Neural cell (in vitro differentiated cells): ENCODE measurements at regions not wholly inside any gene's neighbourhood (a gene's known extent, or its start where the extent isn't known, plus 50 kb on each side); places are given as distances from the start of the nearest gene placed in this dataset.

Source experiments
- H2AFZ ChIP-seq: fragments of 200-600, 300-800 bp; sonication (generic), shearing (Covaris generic); 2 replicates; pipeline ENCODE4 v1.6.0; 2014; ENCODE audit warnings: low read depth, mild to moderate bottlenecking, antibody characterized with exemption, low read length, moderate library complexity
- H3F3A ChIP-seq: fragments of 200-600 bp; shearing (Covaris generic); 2 replicates; pipeline ENCODE4 v1.6.1; 2016; ENCODE audit warnings: mild to moderate bottlenecking, moderate library complexity, mixed read lengths, antibody characterized with exemption, low read length; ENCODE audit not compliant: insufficient read depth, poor library complexity, severe bottlenecking
- H3K27ac ChIP-seq: fragments of 200-600, 300-800 bp; sonication (generic), shearing (Covaris generic); 2 replicates; pipeline ENCODE4 v1.5.1; 2014; ENCODE audit warnings: mild to moderate bottlenecking, low read length, moderate library complexity
- H3K27me3 ChIP-seq: fragments of 300-800, 200-600 bp; sonication (generic), shearing (Covaris generic); 2 replicates; pipeline ENCODE4 v1.6.0; 2014; ENCODE audit warnings: mild to moderate bottlenecking, low read depth, low read length, moderate library complexity; ENCODE audit not compliant: insufficient read depth
- H3K36me3 ChIP-seq: fragments of 300-800, 200-600 bp; sonication (generic), shearing (Covaris generic); 2 replicates; pipeline ENCODE4 v1.5.1; 2014; ENCODE audit warnings: mild to moderate bottlenecking, antibody characterized with exemption, low read length, moderate library complexity; ENCODE audit not compliant: insufficient read depth
- H3K4me2 ChIP-seq: fragments of 300-800, 200-600 bp; sonication (generic), shearing (Covaris generic); 2 replicates; pipeline ENCODE4 v1.6.0; 2014; ENCODE audit warnings: mild to moderate bottlenecking, low read length
- H3K4me3 ChIP-seq: fragments of 300-800, 200-600 bp; sonication (generic), shearing (Covaris generic); 2 replicates; pipeline ENCODE4 v1.5.1; 2014; ENCODE audit warnings: mild to moderate bottlenecking, low read length, moderate library complexity
- H3K79me2 ChIP-seq: fragments of 200-600 bp; shearing (Covaris generic); replicated peaks from 2 replicates; pipeline ENCODE4 v1.6.0; 2014; ENCODE audit warnings: mild to moderate bottlenecking, low read length, moderate library complexity; ENCODE audit not compliant: insufficient read depth
- H3K9ac ChIP-seq: fragments of 300-800, 200-600 bp; sonication (generic), shearing (Covaris generic); 2 replicates; pipeline ENCODE4 v1.6.1; 2016; ENCODE audit warnings: mild to moderate bottlenecking, low read length, mixed read lengths
- H3K9me2 ChIP-seq: fragments of 200-600 bp; shearing (Covaris generic); 2 replicates; pipeline ENCODE4 v1.6.1; 2016; ENCODE audit warnings: mild to moderate bottlenecking, low read length, mixed read lengths; ENCODE audit not compliant: insufficient read depth
- H3K9me3 ChIP-seq: fragments of 200-600, 300-800 bp; sonication (generic), shearing (Covaris generic); 2 replicates; pipeline ENCODE4 v1.6.1; 2016; ENCODE audit warnings: mild to moderate bottlenecking, mixed run types, low read length, moderate library complexity, mixed read lengths
- H4K20me1 ChIP-seq: fragments of 200-600 bp; shearing (Covaris generic); 2 replicates; pipeline ENCODE4 v1.6.1; 2016; ENCODE audit warnings: mild to moderate bottlenecking, mixed run types; ENCODE audit not compliant: insufficient read depth
- EP300 ChIP-seq: fragments of 450-650 bp; conservative IDR thresholded peaks from 2 replicates; pipeline ENCODE4 v1.6.1; 2014; ENCODE audit warnings: antibody characterized with exemption, mild to moderate bottlenecking, moderate library complexity; ENCODE audit not compliant: poor library complexity, severe bottlenecking
- EZH2 ChIP-seq: fragments of 200-600, 300-800 bp; shearing (Covaris generic), sonication (generic); IDR thresholded peaks from 2 replicates; pipeline ENCODE4 v1.6.1; 2014; ENCODE audit warnings: antibody characterized with exemption, low read length, borderline replicate concordance, mild to moderate bottlenecking; ENCODE audit not compliant: insufficient read depth, poor library complexity, severe bottlenecking
- MXI1 ChIP-seq: fragments of 450-650 bp; conservative IDR thresholded peaks from 2 replicates; pipeline ENCODE4 v1.6.1; 2014; ENCODE audit warnings: antibody characterized with exemption, mild to moderate bottlenecking; ENCODE audit not compliant: poor library complexity, severe bottlenecking
- POLR2AphosphoS5 ChIP-seq: IDR thresholded peaks from 2 replicates; pipeline ENCODE4 v1.6.1; 2012
- RAD21 ChIP-seq: fragments of 450-650 bp; conservative IDR thresholded peaks from 2 replicates; pipeline ENCODE4 v1.6.1; 2014; ENCODE audit warnings: antibody characterized with exemption, mild to moderate bottlenecking, moderate library complexity
- REST ChIP-seq: IDR thresholded peaks from 2 replicates; pipeline ENCODE4 v1.6.1; 2012; ENCODE audit warnings: borderline replicate concordance
- SMC3 ChIP-seq: fragments of 450-650 bp; conservative IDR thresholded peaks from 2 replicates; pipeline ENCODE4 v1.6.1; 2014; ENCODE audit warnings: antibody characterized with exemption, mild to moderate bottlenecking, moderate library complexity; ENCODE audit not compliant: poor library complexity
- TAF1 ChIP-seq: IDR thresholded peaks from 2 replicates; pipeline ENCODE4 v1.6.1; 2012; ENCODE audit warnings: low read depth
- TF ChIP-seq, protein P1 (sequence below): fragments of 450-650 bp; IDR thresholded peaks from 2 replicates; pipeline ENCODE4 v1.5.1; 2014; ENCODE audit warnings: antibody characterized with exemption, mild to moderate bottlenecking, moderate library complexity; ENCODE audit not compliant: poor library complexity, severe bottlenecking

DNA sequence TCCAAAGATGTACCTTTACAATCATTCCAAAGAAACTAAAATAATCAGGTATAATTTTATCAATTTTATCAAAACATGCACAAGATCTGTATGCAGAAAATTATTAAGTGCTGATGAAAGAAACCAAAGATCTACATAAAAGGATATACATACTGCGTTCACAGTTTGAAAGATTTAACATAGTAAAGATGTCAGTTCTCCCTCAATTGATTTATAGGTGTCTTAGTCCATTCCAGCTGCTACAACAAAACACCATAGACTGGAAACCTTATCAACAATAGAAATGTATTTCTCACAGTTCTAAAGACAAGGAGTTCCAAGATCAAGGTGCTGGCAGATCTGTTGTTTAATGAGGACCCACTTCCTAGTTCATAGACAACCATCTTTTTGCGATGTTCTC lies 189.0 kb upstream of the CCDC54 start:
- H3K27me3 ChIP-seq = no peaks in the 10 kb centered on the region
- no peaks in the 10 kb centered on the region for H3K36me3 ChIP-seq
- TF ChIP-seq POLR2AphosphoS5 (no peak), EZH2 (no peak), MXI1 (no peak), SMC3 (no peak), REST (no peak), RAD21 (no peak), EP300 (no peak), TAF1 (no peak)
- TF ChIP-seq, protein P1, sequence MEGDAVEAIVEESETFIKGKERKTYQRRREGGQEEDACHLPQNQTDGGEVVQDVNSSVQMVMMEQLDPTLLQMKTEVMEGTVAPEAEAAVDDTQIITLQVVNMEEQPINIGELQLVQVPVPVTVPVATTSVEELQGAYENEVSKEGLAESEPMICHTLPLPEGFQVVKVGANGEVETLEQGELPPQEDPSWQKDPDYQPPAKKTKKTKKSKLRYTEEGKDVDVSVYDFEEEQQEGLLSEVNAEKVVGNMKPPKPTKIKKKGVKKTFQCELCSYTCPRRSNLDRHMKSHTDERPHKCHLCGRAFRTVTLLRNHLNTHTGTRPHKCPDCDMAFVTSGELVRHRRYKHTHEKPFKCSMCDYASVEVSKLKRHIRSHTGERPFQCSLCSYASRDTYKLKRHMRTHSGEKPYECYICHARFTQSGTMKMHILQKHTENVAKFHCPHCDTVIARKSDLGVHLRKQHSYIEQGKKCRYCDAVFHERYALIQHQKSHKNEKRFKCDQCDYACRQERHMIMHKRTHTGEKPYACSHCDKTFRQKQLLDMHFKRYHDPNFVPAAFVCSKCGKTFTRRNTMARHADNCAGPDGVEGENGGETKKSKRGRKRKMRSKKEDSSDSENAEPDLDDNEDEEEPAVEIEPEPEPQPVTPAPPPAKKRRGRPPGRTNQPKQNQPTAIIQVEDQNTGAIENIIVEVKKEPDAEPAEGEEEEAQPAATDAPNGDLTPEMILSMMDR = no peak
- H3K9me2 ChIP-seq = no peaks in the 10 kb centered on the region
- no peaks in the 10 kb centered on the region for H3F3A ChIP-seq
- H4K20me1 ChIP-seq = no peaks in the 10 kb centered on the region
- no peaks in the 10 kb centered on the region for H3K79me2 ChIP-seq
- H3K4me2 ChIP-seq = no peak overlapping the region
- no peaks in the 10 kb centered on the region for H3K9me3 ChIP-seq
- no peak overlapping the region for H2AFZ ChIP-seq
- no peak overlapping the region for H3K4me3 ChIP-seq
- H3K27ac ChIP-seq = no peak overlapping the region
- H3K9ac ChIP-seq = no peak overlapping the region

GRCh38 chr3:107189158-107189791 lies 188.0 kb upstream of the CCDC54 start:
- H3K4me3 ChIP-seq = no peak overlapping the region
- H3K79me2 ChIP-seq = no peaks in the 10 kb centered on the region
- H3K9ac ChIP-seq = no peak overlapping the region
- no peaks in the 10 kb centered on the region for H3K9me2 ChIP-seq
- TF ChIP-seq TAF1 = no peak
- no peak for TF ChIP-seq RAD21
- no peak for TF ChIP-seq SMC3
- no peak for TF ChIP-seq MXI1
- TF ChIP-seq REST = no peak
- TF ChIP-seq, protein P1 = no peak
- TF ChIP-seq POLR2AphosphoS5 = no peak
- no peak for TF ChIP-seq EP300
- TF ChIP-seq EZH2 = no peak
- H3K27me3 ChIP-seq = no peaks in the 10 kb centered on the region
- H3K36me3 ChIP-seq = no peaks in the 10 kb centered on the region
- no peak overlapping the region for H3K27ac ChIP-seq
- H3K4me2 ChIP-seq = no peak overlapping the region
- H4K20me1 ChIP-seq = no peaks in the 10 kb centered on the region
- H3F3A ChIP-seq = no peaks in the 10 kb centered on the region
- H3K9me3 ChIP-seq = no peaks in the 10 kb centered on the region
- no peak overlapping the region for H2AFZ ChIP-seq
